HepG2 (cell line): ENCODE measurements at regions not wholly inside any gene's neighbourhood (a gene's known extent, or its start where the extent isn't known, plus 50 kb on each side); places are given as distances from the start of the nearest gene placed in this dataset.

Source experiments
- ATAC-seq: fragments of 200-7000 bp; cut with Tn5 transposase; 3 replicates; pipeline ENCODE4 v1.9.1; 2020; ENCODE audit warnings: mild to moderate bottlenecking, moderate library complexity
- BruUV-seq: library from RNA; stranded (reverse); fragments of 400-500 nt; replicated peaks from 2 replicates; lab custom pipeline; 2021; lab: Mats Ljungman, UMichigan
- CTCF ChIA-PET: fragments of 300-600 bp; formaldehyde crosslinking; extraction: SDS; loops from one replicate; lab custom pipeline; 2021; ENCODE audit warnings: low total read pairs, inconsistent platforms, low intra/inter-chr PET ratio; lab: Yijun Ruan, JAX
- POLR2A ChIA-PET: fragments of 350-600 bp; sonication (Branson Sonifier 250); formaldehyde crosslinking; loops from one replicate; lab custom pipeline; 2020; ENCODE audit warnings: antibody characterized with exemption, inconsistent platforms; lab: Yijun Ruan, JAX
- DNase-seq: peaks from one replicate; pipeline ENCODE4 v3.0.0-alpha.2; 2015; ENCODE audit warnings: low spot score
- FAIRE-seq: peaks from 3 replicates; lab custom pipeline; 2011; peaks lifted over from hg19 to GRCh38; lab: Jason Lieb, UNC
- H2AFZ ChIP-seq: one replicate; pipeline ENCODE4 v1.6.1; 2011; ENCODE audit warnings: low read length, inconsistent platforms
- H3K27ac ChIP-seq: fragments of 300-600 bp; 3 replicates; pipeline ENCODE4 v1.8.0; 2011; ENCODE audit warnings: mixed run types, mild to moderate bottlenecking, mixed read lengths, low read length, inconsistent platforms; ENCODE audit not compliant: insufficient read depth; ENCODE audit errors: extremely low read length
- H3K27me3 ChIP-seq, 2 experiments: fragments of 200-600 bp in 1 of 2; 2 replicates in 1 of 2; 3 replicates in 1 of 2; pipeline versions ENCODE4 v1.6.0 to v1.8.0; 2011; ENCODE audit warnings: low read length in 2 of 2, mild to moderate bottlenecking in 2 of 2, moderate library complexity in 2 of 2, inconsistent platforms in 1 of 2; ENCODE audit not compliant: insufficient read depth in 2 of 2, control insufficient read depth in 1 of 2
- H3K36me3 ChIP-seq, 2 experiments: fragments of 200-600 bp in 1 of 2; replicated peaks in 1 of 2; 2 replicates in 1 of 2; 3 replicates in 1 of 2; pipeline versions ENCODE4 v1.5.1 to v1.8.0; 2011; ENCODE audit warnings: low read length in 2 of 2, inconsistent platforms in 1 of 2; ENCODE audit not compliant: insufficient read depth in 2 of 2, control insufficient read depth in 1 of 2
- H3K4me1 ChIP-seq: 2 replicates; pipeline ENCODE4 v1.5.1; 2012; ENCODE audit warnings: low read length, inconsistent platforms; ENCODE audit not compliant: insufficient read depth
- H3K4me2 ChIP-seq: 2 replicates; pipeline ENCODE4 v1.6.0; 2011; ENCODE audit warnings: low read depth, low read length, inconsistent platforms
- H3K4me3 ChIP-seq, 3 experiments: fragments of 200-600 bp in 1 of 3; sonication (generic), shearing (Covaris generic) in 1 of 3; replicated peaks in 1 of 3; 2 replicates each; pipeline ENCODE4 v1.5.1; 2011 to 2016; ENCODE audit warnings: low read length in 3 of 3, inconsistent platforms in 2 of 3, low read depth in 2 of 3, mild to moderate bottlenecking in 2 of 3, control low read depth in 1 of 3, mixed read lengths in 1 of 3; ENCODE audit not compliant: insufficient read depth in 1 of 3
- H3K79me2 ChIP-seq: one replicate; pipeline ENCODE4 v1.6.1; 2011; ENCODE audit warnings: low read length, inconsistent platforms; ENCODE audit not compliant: insufficient read depth
- H3K9ac ChIP-seq: 2 replicates; pipeline ENCODE4 v1.6.0; 2011; ENCODE audit warnings: mild to moderate bottlenecking, low read depth, low read length, inconsistent platforms; ENCODE audit not compliant: insufficient read depth
- H3K9me3 ChIP-seq: 2 replicates; pipeline ENCODE4 v1.5.1; 2012; ENCODE audit warnings: mild to moderate bottlenecking, low read length
- H4K20me1 ChIP-seq: 2 replicates; pipeline ENCODE4 v1.6.0; 2011; ENCODE audit warnings: inconsistent platforms, mild to moderate bottlenecking, low read length, moderate library complexity; ENCODE audit not compliant: insufficient read depth
- AGO1 ChIP-seq: fragments of 200-400 bp; formaldehyde crosslinking; IDR thresholded peaks from 2 replicates; pipeline ENCODE4 v1.6.1; 2017; ENCODE audit warnings: mild to moderate bottlenecking, low read depth, low read length, moderate library complexity; ENCODE audit not compliant: poor library complexity, severe bottlenecking
- ATF7 ChIP-seq, 2 experiments: fragments of 450-650 bp in 1 of 2; sonication (generic) in 1 of 2; formaldehyde crosslinking in 1 of 2; IDR thresholded peaks; 2 replicates each; pipeline versions ENCODE4 v1.4.0 to v1.6.1; 2016 to 2020; ENCODE audit warnings: antibody characterized with exemption in 1 of 2, mild to moderate bottlenecking in 1 of 2, missing genetic modification reagents in 1 of 2
- ATF7-NPFF ChIP-seq: sonication (generic); formaldehyde crosslinking; IDR thresholded peaks from 2 replicates; pipeline ENCODE4 v1.8.1; 2023; ENCODE audit warnings: mild to moderate bottlenecking, low read depth, missing genetic modification reagents, moderate library complexity
- ELF3 ChIP-seq: IDR thresholded peaks from 2 replicates; pipeline ENCODE4 v1.6.1; 2016; ENCODE audit warnings: missing genetic modification reagents, missing compliant biosample characterization
- GATAD1 ChIP-seq: IDR thresholded peaks from 2 replicates; pipeline ENCODE4 v1.6.1; 2016; ENCODE audit warnings: missing genetic modification reagents, missing compliant biosample characterization
- GFI1 ChIP-seq: sonication (generic); formaldehyde crosslinking; IDR thresholded peaks from 2 replicates; pipeline ENCODE4 v1.5.0; 2020; ENCODE audit warnings: missing genetic modification reagents, mild to moderate bottlenecking, borderline replicate concordance
- HOXA9 ChIP-seq: sonication (generic); formaldehyde crosslinking; IDR thresholded peaks from 2 replicates; pipeline ENCODE4 v1.8.1; 2022; ENCODE audit warnings: missing genetic modification reagents, mild to moderate bottlenecking, moderate library complexity, borderline replicate concordance
- MNT ChIP-seq: fragments of 450-650 bp; IDR thresholded peaks from 2 replicates; pipeline ENCODE4 v1.6.1; 2016
- NFYC ChIP-seq: IDR thresholded peaks from 2 replicates; pipeline ENCODE4 v1.6.1; 2016; ENCODE audit warnings: missing genetic modification reagents, missing compliant biosample characterization
- PREB ChIP-seq: sonication (generic); formaldehyde crosslinking; IDR thresholded peaks from 2 replicates; pipeline ENCODE4 v1.4.0; 2020; ENCODE audit warnings: missing genetic modification reagents
- PRPF4 ChIP-seq: fragments of 200-400 bp; formaldehyde crosslinking; IDR thresholded peaks from 2 replicates; pipeline ENCODE4 v1.6.1; 2016; ENCODE audit warnings: low read length, low read depth; ENCODE audit not compliant: poor library complexity, severe bottlenecking
- SMYD3 ChIP-seq: sonication (generic); formaldehyde crosslinking; IDR thresholded peaks from 2 replicates; pipeline ENCODE4 v1.8.1; 2023; ENCODE audit warnings: mild to moderate bottlenecking, missing genetic modification reagents
- SRSF4 ChIP-seq: fragments of 200-400 bp; formaldehyde crosslinking; IDR thresholded peaks from one replicate; pipeline ENCODE4 v1.6.1; 2018; ENCODE audit warnings: mild to moderate bottlenecking, low read depth, low read length, moderate library complexity; ENCODE audit not compliant: poor library complexity, severe bottlenecking
- TRIM22 ChIP-seq: fragments of 450-650 bp; IDR thresholded peaks from 2 replicates; pipeline ENCODE4 v1.6.1; 2017
- ZBTB25 ChIP-seq: IDR thresholded peaks from 2 replicates; pipeline ENCODE4 v1.6.1; 2018; ENCODE audit warnings: missing genetic modification reagents
- ZFYVE20 ChIP-seq: sonication (generic); formaldehyde crosslinking; IDR thresholded peaks from 2 replicates; pipeline ENCODE4 v1.8.0; 2023; ENCODE audit warnings: low read depth, mild to moderate bottlenecking, moderate library complexity, missing genetic modification reagents, borderline replicate concordance
- ZNF484 ChIP-seq: sonication (generic); formaldehyde crosslinking; IDR thresholded peaks from 2 replicates; pipeline ENCODE4 v1.5.1; 2020; ENCODE audit warnings: mild to moderate bottlenecking, low read depth, missing genetic modification reagents, borderline replicate concordance
- ZNF572 ChIP-seq: sonication (generic); formaldehyde crosslinking; IDR thresholded peaks from 2 replicates; pipeline ENCODE4 v1.5.1; 2020; ENCODE audit warnings: mild to moderate bottlenecking, missing genetic modification reagents
- ZNF598 ChIP-seq: sonication (generic); formaldehyde crosslinking; IDR thresholded peaks from 2 replicates; pipeline ENCODE4 v1.5.1; 2020; ENCODE audit warnings: mild to moderate bottlenecking, missing genetic modification reagents, borderline replicate concordance
- ZNF652 ChIP-seq: IDR thresholded peaks from 2 replicates; pipeline ENCODE4 v1.6.1; 2016; ENCODE audit warnings: low read depth, borderline replicate concordance
- WGBS: methylation state at CpG from one replicate; pipeline ENCODE4 v1.1.6; 2017; ENCODE audit warnings: low lambda C conversion rate; 5-methylcytosine and 5-hydroxymethylcytosine counted together
- in situ Hi-C: cut with HindIII; loops from 2 replicates; pipeline ENCODE4 v1.10.0; 2017; ENCODE audit warnings: low pct_unique_long_range_greater_than_20kb; ENCODE audit not compliant: extremely low pct_ligation_motif_present
- intact Hi-C: fragments of 100-400 bp; cut with micrococcal nuclease; formaldehyde crosslinking; loops from one replicate; pipeline ENCODE4 v1.10.0; 2022; ENCODE audit not compliant: unreplicated experiment

GRCh38 chr5:30195036-30195435, 998.5 kb upstream of the CDH6 start (continued):
- TF ChIP-seq TRIM22: no peak
- TF ChIP-seq ZFYVE20 (CRISPR knock-in tag): no peak
- TF ChIP-seq MNT: no peak
- TF ChIP-seq GFI1 (CRISPR knock-in tag): no peak

- Histone ChIP-seq H3K4me1 (no peaks in the 10 kb centered on the region), H3K4me2 (no peak overlapping the region), H3K27ac (no peak overlapping the region), H3K36me3 (no peaks in the 10 kb centered on the region), H3K9me3 (no peaks in the 10 kb centered on the region), H3K79me2 (no peaks in the 10 kb centered on the region), H3K9ac (no peak overlapping the region), H2AFZ (no peak overlapping the region), H3K27me3 (no peaks in the 10 kb centered on the region), H3K4me3 (no peak overlapping the region), H4K20me1 (no peaks in the 10 kb centered on the region)
- no peak for ATAC-seq
- BruUV-seq: no TSS peak
- no peak for DNase-seq
- intact Hi-C loops (no loop called here), in situ Hi-C loops (no loop called here)
- CTCF ChIA-PET: no interaction called here
- WGBS: 8% methylated on average over 5 of the region's 5 CpGs
- POLR2A ChIA-PET: no interaction called here
- no peak for FAIRE-seq
- TF ChIP-seq AGO1 (no peak), ZNF572 (CRISPR knock-in tag) (no peak), ELF3 (no peak), GATAD1 (CRISPR knock-in tag) (no peak), ZNF598 (CRISPR knock-in tag) (no peak), ZBTB25 (CRISPR knock-in tag) (no peak), PRPF4 (no peak), ATF7-NPFF (CRISPR knock-in tag) (no peak), HOXA9 (CRISPR knock-in tag) (no peak), NFYC (no peak), SRSF4 (no peak), ZNF484 (no peak), ATF7 (IDR thresholded peaks at IDR 0.05) (no peak), ATF7 (CRISPR knock-in tag; IDR thresholded peaks at IDR 0.05) (no peak), SMYD3 (CRISPR knock-in tag) (no peak), PREB (CRISPR knock-in tag) (no peak), ZNF652 (no peak)
These were observed 998.9 kb upstream of the CDH6 start for GRCh38 chr5:30194595-30194994.
